DOHH2 (cell line): ENCODE measurements at regions not wholly inside any gene's neighbourhood (a gene's known extent, or its start where the extent isn't known, plus 50 kb on each side); places are given as distances from the start of the nearest gene placed in this dataset.
"Not testable (repeated sequence)": the region's sequence is repeated elsewhere in the genome, so short reads cannot be mapped to it uniquely, and the experiment has no call there.

Experiments used
- EZH2phosphoT487 ChIP-seq: fragments of 200-600 bp; sonication (generic); IDR thresholded peaks from 2 replicates; pipeline ENCODE4 v1.6.1; 2017; ENCODE audit warnings: borderline replicate concordance, mild to moderate bottlenecking, antibody characterized with exemption, low read length, moderate library complexity, mixed read lengths
- TF ChIP-seq, protein P1 (sequence below): fragments of 200-600 bp; sonication (generic); IDR thresholded peaks from one replicate; pipeline ENCODE4 v1.5.1; 2014; ENCODE audit warnings: antibody characterized with exemption, mild to moderate bottlenecking, low read depth, low read length; ENCODE audit not compliant: poor library complexity, severe bottlenecking

DNA sequence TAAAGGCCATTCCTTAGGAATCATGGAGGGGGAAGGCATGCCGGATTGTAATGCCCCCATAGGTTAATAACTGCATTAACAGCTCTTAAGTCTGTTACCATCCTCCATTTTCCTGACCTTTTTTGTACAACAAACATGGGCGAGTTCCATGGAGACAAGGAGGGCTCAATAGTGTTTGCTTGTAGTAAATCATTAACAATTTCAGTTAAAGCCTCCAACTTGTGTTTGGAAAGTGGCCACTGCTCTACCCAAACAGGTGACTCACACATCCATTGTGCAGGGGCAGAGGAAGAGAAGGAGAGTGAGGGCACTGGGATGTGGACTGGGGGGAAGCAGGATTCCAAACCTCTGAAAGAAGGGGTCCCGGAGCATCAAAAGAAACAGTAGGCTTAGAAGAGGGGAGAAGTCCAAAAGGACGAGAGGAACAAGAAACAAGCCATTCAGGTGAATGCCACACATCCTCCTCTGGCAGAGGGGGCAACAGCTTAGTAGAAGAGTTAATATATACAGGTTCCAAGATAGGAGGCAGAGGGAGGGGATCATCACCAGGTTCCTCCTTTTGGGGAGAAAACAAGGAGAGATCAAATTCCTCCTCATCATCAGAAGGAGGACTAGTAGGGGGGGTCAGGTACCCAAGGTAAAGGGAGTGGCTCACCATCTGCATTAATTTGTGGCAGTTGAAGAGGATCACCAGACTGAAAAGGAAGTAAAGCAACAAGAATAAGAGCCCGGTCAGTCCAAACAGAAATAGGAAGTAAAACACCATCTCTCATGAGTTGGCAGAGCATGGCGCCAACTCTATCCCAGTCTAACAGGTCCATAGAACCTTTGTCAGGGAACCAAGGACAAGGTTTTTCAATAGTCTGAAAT, 189.4 kb upstream of the RAI14 start:
- TF ChIP-seq, protein P1, sequence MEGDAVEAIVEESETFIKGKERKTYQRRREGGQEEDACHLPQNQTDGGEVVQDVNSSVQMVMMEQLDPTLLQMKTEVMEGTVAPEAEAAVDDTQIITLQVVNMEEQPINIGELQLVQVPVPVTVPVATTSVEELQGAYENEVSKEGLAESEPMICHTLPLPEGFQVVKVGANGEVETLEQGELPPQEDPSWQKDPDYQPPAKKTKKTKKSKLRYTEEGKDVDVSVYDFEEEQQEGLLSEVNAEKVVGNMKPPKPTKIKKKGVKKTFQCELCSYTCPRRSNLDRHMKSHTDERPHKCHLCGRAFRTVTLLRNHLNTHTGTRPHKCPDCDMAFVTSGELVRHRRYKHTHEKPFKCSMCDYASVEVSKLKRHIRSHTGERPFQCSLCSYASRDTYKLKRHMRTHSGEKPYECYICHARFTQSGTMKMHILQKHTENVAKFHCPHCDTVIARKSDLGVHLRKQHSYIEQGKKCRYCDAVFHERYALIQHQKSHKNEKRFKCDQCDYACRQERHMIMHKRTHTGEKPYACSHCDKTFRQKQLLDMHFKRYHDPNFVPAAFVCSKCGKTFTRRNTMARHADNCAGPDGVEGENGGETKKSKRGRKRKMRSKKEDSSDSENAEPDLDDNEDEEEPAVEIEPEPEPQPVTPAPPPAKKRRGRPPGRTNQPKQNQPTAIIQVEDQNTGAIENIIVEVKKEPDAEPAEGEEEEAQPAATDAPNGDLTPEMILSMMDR: not testable (repeated sequence)
- TF ChIP-seq EZH2phosphoT487: not testable (repeated sequence)
